Calu3 (cell line): ENCODE measurements at regions not wholly inside any gene's neighbourhood (a gene's known extent, or its start where the extent isn't known, plus 50 kb on each side); places are given as distances from the start of the nearest gene placed in this dataset.

ENCODE experiments used
- BruUV-seq: library from RNA; stranded (reverse); fragments of 400-500 nt; replicated peaks from 2 replicates; lab custom pipeline; 2021; lab: Mats Ljungman, UMichigan
- CTCF ChIA-PET: fragments of 300-600 bp; sonication (Branson Sonifier 250); formaldehyde crosslinking; loops from one replicate; lab custom pipeline; 2022; ENCODE audit warnings: antibody characterized with exemption; lab: Charles Lee
- DNase-seq: peaks from one replicate; pipeline ENCODE4 v3.0.0; 2022
- H3K27ac Mint-ChIP-seq: one replicate; pipeline ENCODE4 v1.8.0; 2022; ENCODE audit warnings: mixed read lengths; ENCODE audit not compliant: unreplicated experiment
- H3K27me3 Mint-ChIP-seq: one replicate; pipeline ENCODE4 v1.8.0; 2022; ENCODE audit warnings: mixed read lengths; ENCODE audit not compliant: unreplicated experiment
- H3K36me3 Mint-ChIP-seq: one replicate; pipeline ENCODE4 v1.8.0; 2022; ENCODE audit warnings: mild to moderate bottlenecking, moderate library complexity, mixed read lengths; ENCODE audit not compliant: insufficient read depth, unreplicated experiment
- H3K4me1 Mint-ChIP-seq: one replicate; pipeline ENCODE4 v1.8.0; 2022; ENCODE audit warnings: mild to moderate bottlenecking, low read depth, mixed read lengths; ENCODE audit not compliant: unreplicated experiment
- H3K4me3 Mint-ChIP-seq: one replicate; pipeline ENCODE4 v1.8.0; 2022; ENCODE audit warnings: mild to moderate bottlenecking, low read depth, moderate library complexity, mixed read lengths; ENCODE audit not compliant: unreplicated experiment
- H3K9me3 Mint-ChIP-seq: one replicate; pipeline ENCODE4 v1.8.0; 2022; ENCODE audit warnings: low read depth, mixed read lengths; ENCODE audit not compliant: unreplicated experiment
- CTCF ChIP-seq: fragments of 200-600 bp; IDR thresholded peaks from one replicate; pipeline ENCODE4 v1.8.0; 2022; ENCODE audit warnings: antibody characterized with exemption; ENCODE audit not compliant: unreplicated experiment
- intact Hi-C: fragments of 100-400 bp; cut with micrococcal nuclease; formaldehyde crosslinking; loops from one replicate; pipeline ENCODE4 v1.10.0; 2022; ENCODE audit not compliant: unreplicated experiment

- CTCF ChIA-PET: no interaction called here
- DNase-seq: no peak
- Mint-ChIP-seq H3K27ac (no peak overlapping the region), H3K4me1 (peaks cover 1% of the 10 kb centered on the region), H3K27me3 (no peaks in the 10 kb centered on the region), H3K4me3 (no peak overlapping the region), H3K36me3 (no peaks in the 10 kb centered on the region), H3K9me3 (no peaks in the 10 kb centered on the region)
- BruUV-seq: no TSS peak
- intact Hi-C loops: no loop called here
- no peak for TF ChIP-seq CTCF
Measured at GRCh38 chr9:2255128-2255527, 240.0 kb downstream of the SMARCA2 start.

GRCh38 chr9:2257248-2257929, 242.2 kb downstream of the SMARCA2 start:
- Mint-ChIP-seq H3K4me1 (peaks cover 16% of the 10 kb centered on the region), H3K4me3 (no peak overlapping the region), H3K27me3 (no peaks in the 10 kb centered on the region), H3K27ac (no peak overlapping the region), H3K36me3 (no peaks in the 10 kb centered on the region), H3K9me3 (no peaks in the 10 kb centered on the region)
- BruUV-seq: no TSS peak
- no peak for DNase-seq
- no peak for TF ChIP-seq CTCF
- CTCF ChIA-PET: no interaction called here
- intact Hi-C loops: no loop called here

- Mint-ChIP-seq H3K4me3 (no peak overlapping the region), H3K4me1 (peaks cover 16% of the 10 kb centered on the region), H3K27me3 (no peaks in the 10 kb centered on the region), H3K27ac (no peak overlapping the region), H3K9me3 (no peaks in the 10 kb centered on the region), H3K36me3 (no peaks in the 10 kb centered on the region)
- intact Hi-C loops: no loop called here
- BruUV-seq: no TSS peak
- CTCF ChIA-PET: no interaction called here
- DNase-seq: peak; percentile 7
- TF ChIP-seq CTCF: no peak
Measured at GRCh38 chr9:2260417-2261306, 245.5 kb downstream of the SMARCA2 start.

GRCh38 chr9:2261421-2262103, 246.4 kb downstream of the SMARCA2 start:
- TF ChIP-seq CTCF: no peak
- Mint-ChIP-seq H3K27me3 (no peaks in the 10 kb centered on the region), H3K4me1 (peaks cover 16% of the 10 kb centered on the region), H3K27ac (no peak overlapping the region), H3K36me3 (no peaks in the 10 kb centered on the region), H3K4me3 (no peak overlapping the region), H3K9me3 (no peaks in the 10 kb centered on the region)
- CTCF ChIA-PET: no interaction called here
- no TSS peak for BruUV-seq
- no peak for DNase-seq
- intact Hi-C loops: no loop called here
